Nephron progenitor cell (in vitro differentiated cells): ENCODE measurements at regions not wholly inside any gene's neighbourhood (a gene's known extent, or its start where the extent isn't known, plus 50 kb on each side); places are given as distances from the start of the nearest gene placed in this dataset.
"Not testable (repeated sequence)": the region's sequence is repeated elsewhere in the genome, so short reads cannot be mapped to it uniquely, and the experiment has no call there.

ENCODE experiments used
- DNase-seq: peaks from one replicate; pipeline ENCODE4 v3.0.0; 2021
- H3K27ac Mint-ChIP-seq: 2 replicates; pipeline ENCODE4 v1.8.0; 2021; ENCODE audit warnings: mild to moderate bottlenecking, moderate library complexity, mixed read lengths
- H3K27me3 Mint-ChIP-seq: 2 replicates; pipeline ENCODE4 v1.8.0; 2021; ENCODE audit warnings: mild to moderate bottlenecking, low read depth, mixed read lengths; ENCODE audit not compliant: poor library complexity
- H3K36me3 Mint-ChIP-seq: 2 replicates; pipeline ENCODE4 v1.8.0; 2021; ENCODE audit warnings: low read depth, mixed read lengths
- H3K4me1 Mint-ChIP-seq: 2 replicates; pipeline ENCODE4 v1.8.0; 2021; ENCODE audit warnings: mixed read lengths
- H3K4me3 Mint-ChIP-seq: 2 replicates; pipeline ENCODE4 v1.8.0; 2021; ENCODE audit warnings: mild to moderate bottlenecking, moderate library complexity, mixed read lengths
- H3K9me3 Mint-ChIP-seq: 2 replicates; pipeline ENCODE4 v1.8.0; 2021; ENCODE audit warnings: mild to moderate bottlenecking, moderate library complexity, mixed read lengths
- TF ChIP-seq, protein P1 (sequence below): fragments of 200-600 bp; sonication (generic); IDR thresholded peaks from 2 replicates; pipeline ENCODE4 v1.5.0; 2021; ENCODE audit warnings: antibody characterized with exemption

GRCh38 chr10:45104674-45105073, 104.0 kb downstream of the ZNF22 start:
- H3K9me3 Mint-ChIP-seq, result no peaks in the 10 kb centered on the region
- no peak overlapping the region for H3K27ac Mint-ChIP-seq
- TF ChIP-seq, protein P1, sequence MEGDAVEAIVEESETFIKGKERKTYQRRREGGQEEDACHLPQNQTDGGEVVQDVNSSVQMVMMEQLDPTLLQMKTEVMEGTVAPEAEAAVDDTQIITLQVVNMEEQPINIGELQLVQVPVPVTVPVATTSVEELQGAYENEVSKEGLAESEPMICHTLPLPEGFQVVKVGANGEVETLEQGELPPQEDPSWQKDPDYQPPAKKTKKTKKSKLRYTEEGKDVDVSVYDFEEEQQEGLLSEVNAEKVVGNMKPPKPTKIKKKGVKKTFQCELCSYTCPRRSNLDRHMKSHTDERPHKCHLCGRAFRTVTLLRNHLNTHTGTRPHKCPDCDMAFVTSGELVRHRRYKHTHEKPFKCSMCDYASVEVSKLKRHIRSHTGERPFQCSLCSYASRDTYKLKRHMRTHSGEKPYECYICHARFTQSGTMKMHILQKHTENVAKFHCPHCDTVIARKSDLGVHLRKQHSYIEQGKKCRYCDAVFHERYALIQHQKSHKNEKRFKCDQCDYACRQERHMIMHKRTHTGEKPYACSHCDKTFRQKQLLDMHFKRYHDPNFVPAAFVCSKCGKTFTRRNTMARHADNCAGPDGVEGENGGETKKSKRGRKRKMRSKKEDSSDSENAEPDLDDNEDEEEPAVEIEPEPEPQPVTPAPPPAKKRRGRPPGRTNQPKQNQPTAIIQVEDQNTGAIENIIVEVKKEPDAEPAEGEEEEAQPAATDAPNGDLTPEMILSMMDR, result no peak
- no peak overlapping the region for H3K4me3 Mint-ChIP-seq
- peaks cover 10% of the 10 kb centered on the region for H3K27me3 Mint-ChIP-seq
- H3K4me1 Mint-ChIP-seq, result peaks cover 19% of the 10 kb centered on the region
- no peak for DNase-seq
- H3K36me3 Mint-ChIP-seq, result no peaks in the 10 kb centered on the region

DNA sequence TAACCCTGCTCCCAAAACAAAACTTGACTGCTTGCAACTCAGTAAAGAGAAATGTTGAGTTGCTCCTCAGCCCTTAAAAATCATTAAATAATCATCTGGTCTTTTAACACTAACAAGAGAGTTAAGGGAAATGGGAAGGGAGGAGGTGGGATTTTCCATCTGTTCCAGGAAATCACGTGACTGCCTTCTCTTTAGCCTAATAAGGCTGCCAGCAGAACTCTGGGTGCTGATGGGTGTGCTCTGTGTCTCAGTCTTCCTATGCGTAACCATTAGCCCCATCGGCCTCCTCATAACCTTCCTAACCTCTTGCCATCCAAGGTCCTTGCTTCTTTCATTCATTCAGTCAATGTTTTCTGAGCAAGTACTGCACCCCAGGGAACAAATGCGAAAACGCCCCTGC, 104.6 kb downstream of the ZNF22 start:
- not testable (repeated sequence) for H3K36me3 Mint-ChIP-seq, H3K4me3 Mint-ChIP-seq, DNase-seq, H3K9me3 Mint-ChIP-seq, H3K27ac Mint-ChIP-seq
- H3K4me1 Mint-ChIP-seq, result peaks cover 19% of the 10 kb centered on the region
- H3K27me3 Mint-ChIP-seq, result peaks cover 10% of the 10 kb centered on the region

GRCh38 chr10:45106236-45106856, 105.6 kb downstream of the ZNF22 start:
- no peak overlapping the region for H3K27ac Mint-ChIP-seq
- no peaks in the 10 kb centered on the region for H3K36me3 Mint-ChIP-seq
- no peaks in the 10 kb centered on the region for H3K9me3 Mint-ChIP-seq
- DNase-seq, result no peak
- peaks cover 19% of the 10 kb centered on the region for H3K4me1 Mint-ChIP-seq
- H3K27me3 Mint-ChIP-seq, result peaks cover 5% of the 10 kb centered on the region
- TF ChIP-seq, protein P1, result no peak
- H3K4me3 Mint-ChIP-seq, result no peak overlapping the region

DNA sequence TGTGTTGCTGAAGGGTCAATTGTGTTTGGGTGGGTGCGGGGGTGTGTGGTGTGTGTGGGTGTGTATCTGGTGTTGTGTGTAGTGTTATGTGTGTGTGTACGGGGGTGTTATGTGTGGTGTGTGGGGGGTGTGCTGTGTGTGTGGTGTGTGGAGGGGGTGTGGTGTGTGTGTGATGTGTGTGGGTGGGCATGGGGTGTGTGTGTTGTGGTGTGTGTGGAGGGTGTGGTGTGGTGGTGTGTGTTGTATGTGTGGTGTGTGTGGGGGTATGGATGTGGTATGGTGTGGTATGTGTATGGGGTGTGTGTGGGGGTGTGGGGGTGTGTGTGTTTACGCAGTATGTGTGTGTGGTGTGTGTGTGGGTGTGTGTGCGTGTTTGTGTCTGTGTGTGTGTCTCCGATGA, 110.8 kb downstream of the ZNF22 start:
- H3K27me3 Mint-ChIP-seq, result no peaks in the 10 kb centered on the region
- H3K4me1 Mint-ChIP-seq, result peaks cover 6% of the 10 kb centered on the region
- no peak overlapping the region for H3K4me3 Mint-ChIP-seq
- DNase-seq, result no peak
- H3K27ac Mint-ChIP-seq, result no peak overlapping the region
- H3K36me3 Mint-ChIP-seq, result no peaks in the 10 kb centered on the region
- no peaks in the 10 kb centered on the region for H3K9me3 Mint-ChIP-seq
- TF ChIP-seq, protein P1, result no peak

DNA sequence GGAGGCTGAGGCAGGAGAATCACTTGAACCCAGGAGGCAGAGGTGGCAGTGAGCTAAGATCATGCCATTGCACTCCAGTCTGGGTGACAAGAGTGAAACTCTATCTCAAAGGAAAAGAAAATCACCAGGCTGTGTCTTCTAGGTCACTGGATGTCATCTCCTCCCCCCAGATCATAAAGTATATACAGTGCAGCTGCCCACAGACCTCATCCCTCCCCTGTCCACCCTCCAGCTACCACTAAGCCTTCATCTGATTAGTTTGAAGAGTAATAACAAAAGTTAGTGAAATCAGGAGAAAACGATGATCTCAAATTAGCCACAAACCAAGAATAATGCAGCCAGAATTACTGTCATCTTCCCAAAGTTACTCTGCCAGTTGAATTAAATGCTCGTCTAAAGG, 117.2 kb downstream of the ZNF22 start:
- H3K27ac Mint-ChIP-seq, DNase-seq, H3K36me3 Mint-ChIP-seq, H3K9me3 Mint-ChIP-seq, H3K4me3 Mint-ChIP-seq: not testable (repeated sequence)
- peaks cover 19% of the 10 kb centered on the region for H3K4me1 Mint-ChIP-seq
- peaks cover 13% of the 10 kb centered on the region for H3K27me3 Mint-ChIP-seq

GRCh38 chr10:45118929-45119328, 118.2 kb downstream of the ZNF22 start:
- peaks cover 23% of the 10 kb centered on the region for H3K4me1 Mint-ChIP-seq
- TF ChIP-seq, protein P1, result no peak
- peaks cover 13% of the 10 kb centered on the region for H3K27me3 Mint-ChIP-seq
- DNase-seq, result no peak
- no peaks in the 10 kb centered on the region for H3K9me3 Mint-ChIP-seq
- H3K36me3 Mint-ChIP-seq, result no peaks in the 10 kb centered on the region
- H3K27ac Mint-ChIP-seq, result no peak overlapping the region
- no peak overlapping the region for H3K4me3 Mint-ChIP-seq

- Mint-ChIP-seq H3K27me3 (peaks cover 13% of the 10 kb centered on the region), H3K4me1 (peaks cover 18% of the 10 kb centered on the region)
- H3K4me3 Mint-ChIP-seq, DNase-seq, H3K36me3 Mint-ChIP-seq, H3K27ac Mint-ChIP-seq, H3K9me3 Mint-ChIP-seq: not testable (repeated sequence)
Observed at GRCh38 chr10:45122180-45122860, 121.6 kb downstream of the ZNF22 start.
